ENCODE measurements at regions not wholly inside any gene's neighbourhood (a gene's known extent, or its start where the extent isn't known, plus 50 kb on each side); places are given as distances from the start of the nearest gene placed in this dataset.

DNA sequence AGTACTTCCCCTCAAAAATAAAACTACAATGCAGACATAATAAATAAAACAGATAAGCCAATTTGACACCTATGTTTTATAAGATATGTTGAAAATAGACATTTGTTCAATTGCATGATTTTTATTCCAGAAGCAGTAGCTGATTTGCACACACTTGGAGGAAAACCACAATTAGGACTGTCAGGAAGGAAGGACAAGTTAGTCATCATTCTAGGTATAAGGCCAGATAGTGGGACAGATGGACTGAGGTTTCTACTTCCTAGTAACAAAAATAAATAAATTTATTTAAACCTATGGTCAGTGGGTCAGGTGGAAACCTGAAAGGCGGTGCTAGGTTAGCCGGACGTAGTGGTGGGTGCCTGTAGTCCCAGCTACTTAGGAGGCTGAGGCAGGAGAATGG, 141.8 kb upstream of the RASSF8 start:
- TF ChIP-seq CTCF (IDR thresholded peaks at IDR 0.05; ENCODE audit: borderline replicate concordance, extremely low read depth, low read length, poor library complexity, severe bottlenecking) (no peak), EZH2 (IDR thresholded peaks at IDR 0.05; ENCODE audit: borderline replicate concordance, low read depth, low read length, severe bottlenecking) (no peak)

All from DND-41 (cell line).